Left ventricle myocardium inferior (tissue), 1 donor: ENCODE measurements at regions not wholly inside any gene's neighbourhood (a gene's known extent, or its start where the extent isn't known, plus 50 kb on each side); places are given as distances from the start of the nearest gene placed in this dataset.
"Not testable (repeated sequence)": the region's sequence is repeated elsewhere in the genome, so short reads cannot be mapped to it uniquely, and the experiment has no call there.

Experiments
- DNase-seq: peaks from one replicate; pipeline ENCODE4 v3.0.0-alpha.2; 2020
- H3K27ac ChIP-seq: fragments of 200-600 bp; replicated peaks from 2 replicates; pipeline ENCODE4 v1.8.0; 2021
- H3K27me3 ChIP-seq: fragments of 200-600 bp; 2 replicates; pipeline ENCODE4 v1.8.0; 2021; ENCODE audit warnings: low read depth
- H3K36me3 ChIP-seq: fragments of 200-600 bp; 2 replicates; pipeline ENCODE4 v1.8.0; 2021
- H3K4me1 ChIP-seq: fragments of 200-600 bp; 2 replicates; pipeline ENCODE4 v1.8.0; 2021
- H3K4me3 ChIP-seq: fragments of 200-600 bp; 2 replicates; pipeline ENCODE4 v1.8.0; 2021; ENCODE audit warnings: mild to moderate bottlenecking, moderate library complexity
- H3K9me3 ChIP-seq: fragments of 200-600 bp; replicated peaks from 2 replicates; pipeline ENCODE4 v1.8.0; 2021
- intact Hi-C: fragments of 100-400 bp; cut with micrococcal nuclease; formaldehyde crosslinking; loops from one replicate; pipeline ENCODE4 v1.11.0; 2022
- TF ChIP-seq, protein P1 (sequence below): fragments of 200-600 bp; IDR thresholded peaks from 2 replicates; pipeline ENCODE4 v1.8.0; 2021; ENCODE audit warnings: antibody characterized with exemption, mild to moderate bottlenecking, borderline replicate concordance
- donor health status: DM: no; HTN: yes; CAD: no; lungs with severe emphysema.

DNA sequence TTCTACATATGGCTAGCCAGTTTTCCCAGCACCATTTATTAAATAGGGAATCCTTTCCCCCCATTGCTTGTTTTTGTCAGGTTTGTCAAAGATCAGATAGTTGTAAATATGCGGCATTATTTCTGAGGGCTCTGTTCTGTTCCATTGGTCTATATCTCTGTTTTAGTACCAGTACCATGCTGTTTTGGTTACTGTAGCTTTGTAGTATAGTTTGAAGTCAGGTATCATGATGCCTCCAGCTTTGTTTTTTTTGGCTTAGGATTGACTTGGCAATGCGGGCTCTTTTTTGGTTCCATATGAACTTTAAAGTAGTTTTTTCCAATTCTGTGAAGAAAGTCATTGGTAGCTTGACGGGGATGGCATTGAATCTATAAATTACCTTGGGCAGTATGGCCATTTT lies 60.0 kb upstream of the GPC3 start:
- H3K27me3 ChIP-seq, DNase-seq, H3K9me3 ChIP-seq, intact Hi-C loops, H3K36me3 ChIP-seq, H3K27ac ChIP-seq, H3K4me1 ChIP-seq, H3K4me3 ChIP-seq: not testable (repeated sequence)

DNA sequence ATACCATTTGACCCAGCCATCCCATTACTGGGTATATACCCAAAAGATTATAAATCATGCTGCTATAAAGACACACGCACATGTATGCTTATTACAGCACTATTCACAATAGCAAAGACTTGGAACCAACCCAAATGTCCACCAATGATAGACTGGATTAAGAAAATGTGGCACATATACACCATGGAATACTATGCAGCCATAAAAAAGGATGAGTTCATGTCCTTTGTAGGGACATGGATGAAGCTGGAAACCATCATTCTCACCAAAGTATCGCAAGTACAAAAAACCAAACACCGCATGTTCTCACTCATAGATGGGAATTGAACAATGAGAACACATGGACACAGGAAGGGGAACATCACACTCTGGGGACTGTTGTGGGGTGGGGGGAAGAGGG lies 81.7 kb upstream of the GPC3 start:
- H3K4me1 ChIP-seq, H3K36me3 ChIP-seq, H3K4me3 ChIP-seq, intact Hi-C loops, H3K27me3 ChIP-seq, DNase-seq, H3K27ac ChIP-seq, H3K9me3 ChIP-seq: not testable (repeated sequence)

DNA sequence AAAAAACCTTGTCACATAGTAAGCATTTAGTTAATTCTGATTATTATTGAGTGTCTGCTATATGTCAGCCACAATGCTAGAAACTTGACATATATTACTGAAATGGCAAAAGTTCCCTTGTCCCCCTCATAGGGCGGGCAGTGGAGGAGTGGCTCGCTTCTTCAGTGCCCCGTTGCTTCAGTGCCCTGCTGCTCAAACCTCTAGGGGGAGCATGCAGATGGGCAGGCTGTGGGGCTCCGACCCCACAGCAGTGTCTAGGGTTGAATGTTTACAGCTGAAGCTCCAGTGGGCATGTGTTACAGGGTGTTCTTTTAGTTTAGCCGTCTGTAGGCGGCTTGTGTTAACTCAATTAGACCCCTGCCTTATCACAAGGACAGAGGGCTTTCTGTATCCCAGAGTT lies 86.5 kb upstream of the GPC3 start:
- H3K4me3 ChIP-seq, H3K4me1 ChIP-seq, H3K27me3 ChIP-seq, H3K27ac ChIP-seq, H3K9me3 ChIP-seq, intact Hi-C loops, DNase-seq, H3K36me3 ChIP-seq: not testable (repeated sequence)

DNA sequence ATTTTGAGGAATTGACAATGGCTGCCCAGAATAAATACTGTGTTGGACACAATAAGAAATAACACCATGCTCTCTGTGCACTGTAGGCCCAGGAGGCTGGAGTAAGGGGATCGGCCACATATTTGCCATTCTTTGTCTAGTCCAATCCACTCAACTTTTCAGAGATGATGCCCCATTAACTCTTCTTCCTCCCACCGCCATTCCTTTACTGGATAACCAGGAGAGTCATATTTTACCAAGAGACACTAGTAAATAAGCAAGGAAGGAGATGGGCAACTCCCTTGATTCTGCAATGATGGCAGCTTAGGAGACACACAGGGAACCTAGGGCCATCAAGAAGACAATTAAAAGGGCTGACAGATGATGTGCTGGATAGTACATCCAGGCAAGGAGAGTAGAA lies 87.9 kb upstream of the GPC3 start:
- H3K27me3 ChIP-seq: no peaks in the 10 kb centered on the region
- TF ChIP-seq, protein P1, sequence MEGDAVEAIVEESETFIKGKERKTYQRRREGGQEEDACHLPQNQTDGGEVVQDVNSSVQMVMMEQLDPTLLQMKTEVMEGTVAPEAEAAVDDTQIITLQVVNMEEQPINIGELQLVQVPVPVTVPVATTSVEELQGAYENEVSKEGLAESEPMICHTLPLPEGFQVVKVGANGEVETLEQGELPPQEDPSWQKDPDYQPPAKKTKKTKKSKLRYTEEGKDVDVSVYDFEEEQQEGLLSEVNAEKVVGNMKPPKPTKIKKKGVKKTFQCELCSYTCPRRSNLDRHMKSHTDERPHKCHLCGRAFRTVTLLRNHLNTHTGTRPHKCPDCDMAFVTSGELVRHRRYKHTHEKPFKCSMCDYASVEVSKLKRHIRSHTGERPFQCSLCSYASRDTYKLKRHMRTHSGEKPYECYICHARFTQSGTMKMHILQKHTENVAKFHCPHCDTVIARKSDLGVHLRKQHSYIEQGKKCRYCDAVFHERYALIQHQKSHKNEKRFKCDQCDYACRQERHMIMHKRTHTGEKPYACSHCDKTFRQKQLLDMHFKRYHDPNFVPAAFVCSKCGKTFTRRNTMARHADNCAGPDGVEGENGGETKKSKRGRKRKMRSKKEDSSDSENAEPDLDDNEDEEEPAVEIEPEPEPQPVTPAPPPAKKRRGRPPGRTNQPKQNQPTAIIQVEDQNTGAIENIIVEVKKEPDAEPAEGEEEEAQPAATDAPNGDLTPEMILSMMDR: no peak
- no peaks in the 10 kb centered on the region for H3K36me3 ChIP-seq
- DNase-seq: no peak
- no peaks in the 10 kb centered on the region for H3K9me3 ChIP-seq
- intact Hi-C loops: no loop called here
- no peaks in the 10 kb centered on the region for H3K4me1 ChIP-seq
- no peak overlapping the region for H3K27ac ChIP-seq
- no peak overlapping the region for H3K4me3 ChIP-seq

DNA sequence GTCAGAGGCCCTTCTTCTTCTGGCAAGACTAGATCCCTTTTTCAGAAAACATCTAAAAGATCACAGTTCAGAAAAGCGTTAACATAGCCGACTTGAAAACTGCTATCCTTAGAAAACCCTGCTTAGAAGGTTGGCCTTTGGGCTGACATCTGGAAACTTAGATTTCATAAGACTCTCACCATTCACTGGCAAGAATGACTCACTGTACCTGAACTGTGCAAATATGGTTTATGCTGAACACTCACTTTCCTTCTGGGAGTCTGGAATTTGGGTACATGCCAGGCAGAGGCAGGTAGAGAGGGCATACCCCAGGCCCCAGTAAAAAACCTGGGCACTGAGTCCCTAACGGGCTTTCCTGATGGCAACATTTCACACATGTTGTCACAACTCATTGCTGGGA lies 88.8 kb upstream of the GPC3 start:
- H3K27ac ChIP-seq: no peak overlapping the region
- no peaks in the 10 kb centered on the region for H3K4me1 ChIP-seq
- no peaks in the 10 kb centered on the region for H3K9me3 ChIP-seq
- DNase-seq: no peak
- H3K27me3 ChIP-seq: no peaks in the 10 kb centered on the region
- no peak overlapping the region for H3K4me3 ChIP-seq
- intact Hi-C loops: no loop called here
- TF ChIP-seq, protein P1: no peak
- no peaks in the 10 kb centered on the region for H3K36me3 ChIP-seq

DNA sequence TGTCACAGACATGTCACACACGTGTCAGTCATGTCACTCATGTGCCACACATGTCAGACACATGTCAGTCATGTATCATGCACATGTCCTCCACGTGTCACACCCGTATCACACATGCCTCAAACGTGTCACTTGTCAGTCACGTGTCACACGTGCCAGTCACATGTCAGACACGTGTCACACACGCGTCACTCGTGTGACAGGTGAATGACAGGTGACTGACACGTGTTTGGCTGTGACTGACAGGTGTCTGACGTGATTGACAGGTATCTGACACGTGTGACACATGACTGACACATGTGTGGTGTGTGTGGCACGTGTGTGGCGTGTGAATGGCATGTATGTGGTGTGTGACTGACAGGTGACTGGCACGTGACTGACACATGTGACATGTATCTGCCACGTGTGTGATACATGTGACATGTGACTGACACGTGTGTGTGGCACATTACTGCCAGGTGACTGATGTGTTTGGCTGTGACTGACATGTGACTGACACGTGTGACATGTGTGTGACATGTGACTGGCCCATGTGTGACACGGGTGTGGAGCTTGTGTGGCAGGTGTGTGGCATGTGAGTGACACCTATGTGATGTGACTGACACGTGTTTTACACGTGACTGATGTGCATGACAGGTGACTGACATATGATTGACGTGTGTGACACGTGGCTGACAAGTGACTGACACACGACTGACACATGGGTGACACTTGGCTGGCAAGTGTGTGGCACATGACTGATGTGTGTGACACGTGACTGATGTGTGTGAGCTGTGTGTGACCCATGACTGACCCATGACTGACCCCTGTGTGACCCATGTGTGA lies 90.7 kb upstream of the GPC3 start:
- Histone ChIP-seq H3K36me3 (no peaks in the 10 kb centered on the region), H3K27me3 (no peaks in the 10 kb centered on the region), H3K4me3 (no peak overlapping the region), H3K27ac (no peak overlapping the region), H3K9me3 (no peaks in the 10 kb centered on the region), H3K4me1 (no peaks in the 10 kb centered on the region)
- TF ChIP-seq, protein P1: no peak
- DNase-seq: no peak
- intact Hi-C loops: no loop called here

DNA sequence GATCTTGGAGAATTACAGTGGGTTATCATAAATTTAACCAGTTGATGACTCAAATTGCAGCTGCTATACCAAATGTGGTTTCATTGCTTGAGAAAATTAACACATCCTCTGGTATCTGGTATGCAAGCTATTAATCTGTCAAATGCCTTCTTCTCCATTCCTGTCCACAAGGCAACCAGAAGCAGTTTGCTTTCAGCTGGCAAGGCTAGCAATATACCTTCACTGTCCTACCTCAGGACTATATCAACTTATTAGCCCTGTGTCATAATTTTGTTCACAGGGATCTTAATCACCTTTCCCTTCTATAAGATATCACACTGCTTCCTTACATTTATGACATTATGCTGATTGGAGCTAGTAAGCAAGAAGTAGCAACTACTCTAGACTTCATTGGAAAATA lies 110.0 kb upstream of the GPC3 start:
- no peak for DNase-seq
- no peak overlapping the region for H3K27ac ChIP-seq
- H3K27me3 ChIP-seq: no peaks in the 10 kb centered on the region
- H3K36me3 ChIP-seq: no peaks in the 10 kb centered on the region
- intact Hi-C loops: no loop called here
- H3K4me3 ChIP-seq: no peak overlapping the region
- no peaks in the 10 kb centered on the region for H3K4me1 ChIP-seq
- TF ChIP-seq, protein P1: no peak
- H3K9me3 ChIP-seq: no peaks in the 10 kb centered on the region
